SK-N-SH treated with all-trans-retinoic acid at 6 μM for 48 hours (cell line): ENCODE measurements at regions not wholly inside any gene's neighbourhood (a gene's known extent, or its start where the extent isn't known, plus 50 kb on each side); places are given as distances from the start of the nearest gene placed in this dataset.
"Not testable (repeated sequence)": the region's sequence is repeated elsewhere in the genome, so short reads cannot be mapped to it uniquely, and the experiment has no call there.

Source experiments
- ATAC-seq: fragments of 200-7000 bp; cut with Tn5 transposase; 3 replicates; pipeline ENCODE4 v1.9.1; 2020; ENCODE audit warnings: mild to moderate bottlenecking, moderate library complexity
- ARNTL ChIP-seq: fragments of 450-650 bp; formaldehyde crosslinking; IDR thresholded peaks from 2 replicates; pipeline ENCODE4 v1.5.0; 2020; ENCODE audit warnings: low read depth, mild to moderate bottlenecking, moderate library complexity, borderline replicate concordance
- BACH2 ChIP-seq: fragments of 250-450 bp; sonication (Bioruptor Pico); IDR thresholded peaks from 2 replicates; pipeline ENCODE4 v1.9.0; 2021; ENCODE audit warnings: mild to moderate bottlenecking, borderline replicate concordance
- CSDC2 ChIP-seq: fragments of 250-450 bp; sonication (Bioruptor Pico); IDR thresholded peaks from 2 replicates; pipeline ENCODE4 v1.5.0; 2020; ENCODE audit warnings: mild to moderate bottlenecking, moderate library complexity
- ESRRG ChIP-seq: fragments of 250-450 bp; sonication (Bioruptor Pico); IDR thresholded peaks from 2 replicates; pipeline ENCODE4 v1.6.1; 2021; ENCODE audit warnings: mild to moderate bottlenecking
- ISL1 ChIP-seq: fragments of 250-450 bp; sonication (Bioruptor Pico); IDR thresholded peaks from 2 replicates; pipeline ENCODE4 v2.1.2; 2022; ENCODE audit warnings: mild to moderate bottlenecking, moderate library complexity
- OSR1 ChIP-seq: fragments of 250-450 bp; sonication (Bioruptor Pico); IDR thresholded peaks from 2 replicates; pipeline ENCODE4 v1.8.0; 2022; ENCODE audit warnings: moderate library complexity, mild to moderate bottlenecking, inconsistent platforms
- PPARA ChIP-seq: fragments of 250-450 bp; sonication (Bioruptor Pico); IDR thresholded peaks from 2 replicates; pipeline ENCODE4 v1.5.0; 2020; ENCODE audit warnings: mild to moderate bottlenecking, borderline replicate concordance
- RARB ChIP-seq: fragments of 250-450 bp; sonication (Bioruptor Pico); IDR thresholded peaks from 2 replicates; pipeline ENCODE4 v1.8.0; 2021; ENCODE audit warnings: mild to moderate bottlenecking, moderate library complexity
- TCF4 ChIP-seq: fragments of 250-450 bp; sonication (Bioruptor Pico); IDR thresholded peaks from 2 replicates; pipeline ENCODE4 v1.8.0; 2021; ENCODE audit warnings: mild to moderate bottlenecking, moderate library complexity, borderline replicate concordance
- TOX ChIP-seq: fragments of 250-450 bp; sonication (Bioruptor Pico); IDR thresholded peaks from 2 replicates; pipeline ENCODE4 v1.8.0; 2021; ENCODE audit warnings: mild to moderate bottlenecking, moderate library complexity, borderline replicate concordance
- ZC3H10 ChIP-seq: fragments of 250-450 bp; sonication (Bioruptor Pico); IDR thresholded peaks from 2 replicates; pipeline ENCODE4 v1.5.1; 2021; ENCODE audit warnings: mild to moderate bottlenecking, moderate library complexity
- ZFP3 ChIP-seq: fragments of 250-450 bp; sonication (Bioruptor Pico); IDR thresholded peaks from 2 replicates; pipeline ENCODE4 v1.5.0; 2020; ENCODE audit warnings: mild to moderate bottlenecking, moderate library complexity
- ZFP30 ChIP-seq: fragments of 450-650 bp; formaldehyde crosslinking; IDR thresholded peaks from 2 replicates; pipeline ENCODE4 v1.5.0; 2022; ENCODE audit warnings: mild to moderate bottlenecking, moderate library complexity
- ZNF565 ChIP-seq: fragments of 450-650 bp; formaldehyde crosslinking; conservative IDR thresholded peaks from 2 replicates; pipeline ENCODE4 v1.5.0; 2020; ENCODE audit warnings: low read depth, mild to moderate bottlenecking, moderate library complexity
- ZNF70 ChIP-seq: fragments of 450-650 bp; formaldehyde crosslinking; IDR thresholded peaks from 2 replicates; pipeline ENCODE4 v1.5.0; 2020; ENCODE audit warnings: mild to moderate bottlenecking, moderate library complexity
- ZNF8 ChIP-seq: fragments of 450-650 bp; formaldehyde crosslinking; IDR thresholded peaks from 2 replicates; pipeline ENCODE4 v1.5.0; 2020; ENCODE audit warnings: mild to moderate bottlenecking, moderate library complexity
- TF ChIP-seq, protein P1 (sequence below): fragments of 250-450 bp; sonication (Bioruptor Pico); IDR thresholded peaks from 2 replicates; pipeline ENCODE4 v1.5.1; 2020; ENCODE audit warnings: low read depth, mild to moderate bottlenecking, moderate library complexity
- TF ChIP-seq, protein P2 (sequence below): fragments of 250-450 bp; sonication (Bioruptor Pico); IDR thresholded peaks from 2 replicates; pipeline ENCODE4 v1.5.0; 2020; ENCODE audit warnings: mild to moderate bottlenecking, moderate library complexity

DNA sequence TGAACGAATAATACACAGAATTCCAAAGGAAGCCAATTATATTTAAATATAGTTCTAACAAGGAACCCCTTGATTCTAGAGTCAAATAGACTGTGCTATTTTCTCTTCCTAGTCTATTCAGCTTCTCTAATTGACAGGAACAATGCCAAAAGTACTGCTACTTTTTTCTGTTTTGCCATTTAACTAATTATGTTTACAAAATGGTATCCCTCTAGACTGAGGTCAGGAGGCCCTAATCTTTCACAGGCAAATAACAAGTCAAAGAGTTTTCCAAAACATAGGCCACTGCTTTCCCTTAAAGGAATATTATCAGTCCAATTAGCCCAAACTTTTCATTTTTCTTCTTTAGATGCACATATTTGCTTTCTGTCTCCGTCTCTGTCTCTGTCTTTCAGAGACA is 539.3 kb downstream of the RFPL4B start:
- TF ChIP-seq ZFP3 (no peak), ARNTL (CRISPR knock-in tag) (no peak)
- no peak for ATAC-seq

DNA sequence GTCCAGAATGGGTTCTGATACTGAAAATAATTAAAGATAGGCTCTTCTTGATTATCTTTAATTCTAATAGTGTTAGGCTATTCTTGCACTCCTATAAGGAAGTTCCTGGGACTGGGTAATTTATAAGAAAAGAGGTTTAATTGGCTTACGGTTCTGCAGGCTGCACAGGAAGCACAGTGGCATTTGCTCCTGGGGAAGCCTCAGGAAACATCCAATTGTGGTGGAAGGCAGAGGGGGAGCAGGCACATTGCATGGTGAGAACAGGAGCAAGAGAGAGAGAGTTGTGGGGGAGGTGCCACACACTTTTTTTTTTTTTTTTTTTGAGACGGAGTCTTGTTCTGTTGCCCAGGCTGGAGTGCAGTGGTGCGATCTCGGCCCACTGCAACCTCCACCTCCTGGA is 540.3 kb downstream of the RFPL4B start:
- not testable (repeated sequence) for ATAC-seq

DNA sequence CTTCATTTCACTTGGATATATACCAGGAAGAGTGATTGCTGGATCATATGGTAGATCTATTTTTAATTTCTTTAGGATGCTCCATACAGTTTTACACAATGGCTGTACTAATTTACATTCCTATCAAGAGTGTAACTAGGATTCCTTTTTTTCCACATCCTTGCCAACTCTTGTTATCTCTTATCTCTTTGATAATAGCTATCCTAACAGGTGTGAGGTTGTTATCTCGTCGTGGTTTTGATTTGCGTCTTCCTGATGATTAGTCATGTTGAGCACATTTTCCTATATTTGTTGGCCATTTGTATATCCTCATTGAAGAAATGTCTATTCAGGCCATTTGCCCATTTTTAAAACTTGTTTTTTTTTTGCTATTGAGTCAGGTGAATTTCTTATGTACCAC is 552.4 kb downstream of the RFPL4B start:
- no peak for ATAC-seq
- no peak for TF ChIP-seq ZNF565 (CRISPR knock-in tag)
- no peak for TF ChIP-seq PPARA (CRISPR knock-in tag)
- TF ChIP-seq ZFP3 = no peak
- TF ChIP-seq, protein P1, sequence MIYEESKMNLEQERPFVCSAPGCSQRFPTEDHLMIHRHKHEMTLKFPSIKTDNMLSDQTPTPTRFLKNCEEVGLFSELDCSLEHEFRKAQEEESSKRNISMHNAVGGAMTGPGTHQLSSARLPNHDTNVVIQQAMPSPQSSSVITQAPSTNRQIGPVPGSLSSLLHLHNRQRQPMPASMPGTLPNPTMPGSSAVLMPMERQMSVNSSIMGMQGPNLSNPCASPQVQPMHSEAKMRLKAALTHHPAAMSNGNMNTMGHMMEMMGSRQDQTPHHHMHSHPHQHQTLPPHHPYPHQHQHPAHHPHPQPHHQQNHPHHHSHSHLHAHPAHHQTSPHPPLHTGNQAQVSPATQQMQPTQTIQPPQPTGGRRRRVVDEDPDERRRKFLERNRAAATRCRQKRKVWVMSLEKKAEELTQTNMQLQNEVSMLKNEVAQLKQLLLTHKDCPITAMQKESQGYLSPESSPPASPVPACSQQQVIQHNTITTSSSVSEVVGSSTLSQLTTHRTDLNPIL (CRISPR knock-in tag) = no peak
- no peak for TF ChIP-seq ZNF70 (CRISPR knock-in tag)
- no peak for TF ChIP-seq OSR1 (CRISPR knock-in tag)
- no peak for TF ChIP-seq BACH2 (CRISPR knock-in tag)
- TF ChIP-seq, protein P2, sequence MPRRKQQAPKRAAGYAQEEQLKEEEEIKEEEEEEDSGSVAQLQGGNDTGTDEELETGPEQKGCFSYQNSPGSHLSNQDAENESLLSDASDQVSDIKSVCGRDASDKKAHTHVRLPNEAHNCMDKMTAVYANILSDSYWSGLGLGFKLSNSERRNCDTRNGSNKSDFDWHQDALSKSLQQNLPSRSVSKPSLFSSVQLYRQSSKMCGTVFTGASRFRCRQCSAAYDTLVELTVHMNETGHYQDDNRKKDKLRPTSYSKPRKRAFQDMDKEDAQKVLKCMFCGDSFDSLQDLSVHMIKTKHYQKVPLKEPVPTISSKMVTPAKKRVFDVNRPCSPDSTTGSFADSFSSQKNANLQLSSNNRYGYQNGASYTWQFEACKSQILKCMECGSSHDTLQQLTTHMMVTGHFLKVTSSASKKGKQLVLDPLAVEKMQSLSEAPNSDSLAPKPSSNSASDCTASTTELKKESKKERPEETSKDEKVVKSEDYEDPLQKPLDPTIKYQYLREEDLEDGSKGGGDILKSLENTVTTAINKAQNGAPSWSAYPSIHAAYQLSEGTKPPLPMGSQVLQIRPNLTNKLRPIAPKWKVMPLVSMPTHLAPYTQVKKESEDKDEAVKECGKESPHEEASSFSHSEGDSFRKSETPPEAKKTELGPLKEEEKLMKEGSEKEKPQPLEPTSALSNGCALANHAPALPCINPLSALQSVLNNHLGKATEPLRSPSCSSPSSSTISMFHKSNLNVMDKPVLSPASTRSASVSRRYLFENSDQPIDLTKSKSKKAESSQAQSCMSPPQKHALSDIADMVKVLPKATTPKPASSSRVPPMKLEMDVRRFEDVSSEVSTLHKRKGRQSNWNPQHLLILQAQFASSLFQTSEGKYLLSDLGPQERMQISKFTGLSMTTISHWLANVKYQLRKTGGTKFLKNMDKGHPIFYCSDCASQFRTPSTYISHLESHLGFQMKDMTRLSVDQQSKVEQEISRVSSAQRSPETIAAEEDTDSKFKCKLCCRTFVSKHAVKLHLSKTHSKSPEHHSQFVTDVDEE (CRISPR knock-in tag) = no peak
- TF ChIP-seq TOX (CRISPR knock-in tag) = no peak
- TF ChIP-seq CSDC2 (CRISPR knock-in tag) = no peak
- no peak for TF ChIP-seq ZC3H10
- TF ChIP-seq ESRRG (CRISPR knock-in tag) = no peak

DNA sequence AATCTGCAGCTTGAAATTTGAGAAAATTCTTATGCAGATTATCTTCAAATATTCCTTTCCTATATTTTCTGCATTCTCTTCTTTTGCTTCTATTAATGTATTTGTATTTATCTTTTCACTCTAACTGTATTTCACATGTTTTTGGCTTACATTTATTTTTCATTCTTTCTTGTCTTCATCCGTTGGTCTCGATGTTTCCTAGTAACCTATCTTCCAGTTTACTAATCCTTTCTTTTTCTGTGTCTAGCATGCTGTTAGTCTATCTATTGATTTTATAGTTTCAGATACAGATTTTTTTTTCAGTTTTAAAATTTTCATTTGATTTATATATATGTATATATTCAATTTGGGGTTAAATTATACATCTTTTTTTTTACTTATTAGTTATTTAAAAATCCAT is 556.2 kb downstream of the RFPL4B start:
- ATAC-seq = no peak
- TF ChIP-seq ZFP30 (CRISPR knock-in tag) = peak; percentile 99
- TF ChIP-seq, protein P2 (CRISPR knock-in tag) = no peak

DNA sequence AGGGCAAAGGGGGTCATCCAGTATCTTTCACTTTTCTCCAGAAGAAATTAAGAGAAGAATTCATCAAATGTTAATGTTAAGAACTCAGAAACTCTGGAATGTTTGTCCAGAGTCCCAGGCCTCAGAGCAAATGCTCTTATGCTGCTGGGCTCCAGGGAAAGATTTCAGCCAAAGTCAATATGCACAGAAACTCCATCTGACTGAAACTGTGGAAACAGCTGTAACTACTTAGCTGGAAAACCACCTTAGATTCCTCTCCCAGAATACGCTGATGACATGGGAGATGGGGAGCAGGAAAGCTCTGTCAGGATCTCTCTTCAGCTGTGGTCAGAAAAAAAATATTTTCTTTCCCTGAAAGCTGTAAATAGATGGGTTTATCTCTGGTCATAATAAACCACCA is 559.6 kb downstream of the RFPL4B start:
- TF ChIP-seq ESRRG (CRISPR knock-in tag) (no peak), TOX (CRISPR knock-in tag) (no peak), TCF4 (CRISPR knock-in tag) (peak; percentile 75), ZNF8 (CRISPR knock-in tag) (no peak), ZFP30 (CRISPR knock-in tag) (no peak), RARB (CRISPR knock-in tag) (no peak), ISL1 (CRISPR knock-in tag) (peak; percentile 76), OSR1 (CRISPR knock-in tag) (no peak)
- TF ChIP-seq, protein P2 (CRISPR knock-in tag) = peak; percentile 64; the same call in 1 of the 2 replicates
- TF ChIP-seq, all 23 proteins: peak for 3
- ATAC-seq = peak; percentile 98
